Mesothelial cell of epicardium (in vitro differentiated cells): ENCODE measurements at regions not wholly inside any gene's neighbourhood (a gene's known extent, or its start where the extent isn't known, plus 50 kb on each side); places are given as distances from the start of the nearest gene placed in this dataset.

ENCODE experiments used
- DNase-seq, 2 experiments: peaks; one replicate each; pipeline ENCODE4 v3.0.0; 2021; ENCODE audit warnings: low spot score in 2 of 2; ENCODE audit not compliant: unreplicated experiment in 2 of 2
- H3K27ac Mint-ChIP-seq: 2 replicates; pipeline ENCODE4 v1.8.0; 2021; ENCODE audit warnings: mixed read lengths
- H3K27me3 Mint-ChIP-seq: 2 replicates; pipeline ENCODE4 v1.8.0; 2021; ENCODE audit warnings: low read depth, mixed read lengths
- H3K36me3 Mint-ChIP-seq: 2 replicates; pipeline ENCODE4 v1.8.0; 2021; ENCODE audit warnings: mixed read lengths
- H3K4me1 Mint-ChIP-seq: 2 replicates; pipeline ENCODE4 v1.8.0; 2021; ENCODE audit warnings: mixed read lengths
- H3K4me3 Mint-ChIP-seq: 2 replicates; pipeline ENCODE4 v1.8.0; 2021; ENCODE audit warnings: mild to moderate bottlenecking, moderate library complexity, mixed read lengths
- H3K9me3 Mint-ChIP-seq: 2 replicates; pipeline ENCODE4 v1.8.0; 2021; ENCODE audit warnings: mixed read lengths
- CTCF ChIP-seq: fragments of 200-600 bp; sonication (generic); IDR thresholded peaks from one replicate; pipeline ENCODE4 v1.5.0; 2021; ENCODE audit warnings: antibody characterized with exemption; ENCODE audit not compliant: unreplicated experiment

DNA sequence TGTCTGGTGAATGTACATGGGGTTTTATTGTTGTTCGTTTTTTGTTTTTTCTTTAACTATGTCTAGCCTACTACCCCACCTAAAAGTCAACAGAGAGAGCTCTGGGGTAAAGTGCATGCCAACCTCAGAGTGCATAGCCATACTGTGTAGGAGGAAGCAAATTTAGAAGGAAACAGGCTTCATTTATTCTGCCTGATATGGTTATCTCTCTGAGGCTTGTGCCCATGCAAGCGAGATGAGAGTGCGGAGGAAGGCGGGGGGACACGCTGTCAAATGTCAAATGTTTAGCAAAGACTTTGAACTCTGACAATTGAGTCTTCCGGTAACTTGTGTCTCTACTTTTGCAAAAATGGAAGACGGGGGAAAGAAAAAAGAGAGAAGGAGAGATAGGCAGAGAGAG, 295.5 kb downstream of the ETS1 start:
- Mint-ChIP-seq H3K4me1 (peaks cover 26% of the 10 kb centered on the region), H3K27ac (no peak overlapping the region), H3K27me3 (peaks cover 2% of the 10 kb centered on the region), H3K4me3 (no peak overlapping the region), H3K9me3 (no peaks in the 10 kb centered on the region), H3K36me3 (no peaks in the 10 kb centered on the region)
- DNase-seq = no peak
- no peak for TF ChIP-seq CTCF

DNA sequence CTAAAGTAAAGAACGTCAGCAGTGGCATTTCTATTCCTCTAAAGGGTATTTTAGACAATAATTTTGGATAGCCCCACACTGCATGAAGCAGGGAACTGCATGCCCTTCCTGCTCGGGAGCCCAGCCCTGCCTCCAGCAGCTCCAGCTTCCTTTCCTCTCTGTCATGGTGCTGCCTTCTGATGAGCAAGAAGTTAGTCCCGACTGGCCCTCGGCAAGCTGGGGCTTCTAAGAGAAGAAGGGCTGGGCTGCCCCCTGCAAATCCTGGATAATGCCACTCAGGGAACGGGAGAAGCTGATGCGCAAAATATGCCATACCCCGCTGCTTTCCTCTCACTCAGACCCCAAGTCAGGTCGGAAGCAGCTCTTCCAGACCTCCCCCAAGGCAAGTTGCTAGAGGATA, 296.4 kb downstream of the ETS1 start:
- H3K4me1 Mint-ChIP-seq = peaks cover 25% of the 10 kb centered on the region
- H3K27me3 Mint-ChIP-seq = peaks cover 2% of the 10 kb centered on the region
- TF ChIP-seq CTCF = no peak
- no peak overlapping the region for H3K4me3 Mint-ChIP-seq
- DNase-seq = no peak
- no peak overlapping the region for H3K27ac Mint-ChIP-seq
- no peaks in the 10 kb centered on the region for H3K9me3 Mint-ChIP-seq
- H3K36me3 Mint-ChIP-seq = no peaks in the 10 kb centered on the region

- H3K27ac Mint-ChIP-seq = peak overlapping the region; percentile 71
- H3K27me3 Mint-ChIP-seq = peaks cover 2% of the 10 kb centered on the region
- peak; percentile 90 for TF ChIP-seq CTCF
- peak in 1 of 2 experiments; percentile 53 for DNase-seq
- H3K4me3 Mint-ChIP-seq = no peak overlapping the region
- H3K36me3 Mint-ChIP-seq = no peaks in the 10 kb centered on the region
- peaks cover 25% of the 10 kb centered on the region for H3K4me1 Mint-ChIP-seq
- no peaks in the 10 kb centered on the region for H3K9me3 Mint-ChIP-seq
Measured at GRCh38 chr11:128290106-128290840, 297.1 kb downstream of the ETS1 start.

DNA sequence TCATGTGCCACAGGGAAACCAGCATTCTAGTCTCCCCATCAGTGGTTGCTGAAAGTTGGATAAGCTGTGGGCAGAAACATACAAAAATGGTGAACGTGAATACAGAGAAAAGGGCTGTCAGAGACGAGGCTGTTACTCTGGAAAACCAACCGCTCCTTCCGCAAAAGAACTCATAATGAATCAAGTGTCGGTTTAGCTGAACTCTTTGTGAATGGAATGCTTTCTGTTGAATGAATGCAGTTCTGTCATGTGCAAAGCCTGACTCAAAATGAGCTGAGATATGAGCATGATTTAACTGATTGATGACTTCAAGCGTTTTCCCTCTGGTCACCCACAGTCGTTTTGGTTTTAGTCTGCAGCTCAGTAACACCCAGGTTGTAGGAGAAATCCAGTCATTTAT, 298.3 kb downstream of the ETS1 start:
- Mint-ChIP-seq H3K27ac (no peak overlapping the region), H3K4me3 (no peak overlapping the region), H3K27me3 (peaks cover 2% of the 10 kb centered on the region), H3K4me1 (peaks cover 25% of the 10 kb centered on the region), H3K9me3 (no peaks in the 10 kb centered on the region), H3K36me3 (no peaks in the 10 kb centered on the region)
- DNase-seq = no peak
- no peak for TF ChIP-seq CTCF

DNA sequence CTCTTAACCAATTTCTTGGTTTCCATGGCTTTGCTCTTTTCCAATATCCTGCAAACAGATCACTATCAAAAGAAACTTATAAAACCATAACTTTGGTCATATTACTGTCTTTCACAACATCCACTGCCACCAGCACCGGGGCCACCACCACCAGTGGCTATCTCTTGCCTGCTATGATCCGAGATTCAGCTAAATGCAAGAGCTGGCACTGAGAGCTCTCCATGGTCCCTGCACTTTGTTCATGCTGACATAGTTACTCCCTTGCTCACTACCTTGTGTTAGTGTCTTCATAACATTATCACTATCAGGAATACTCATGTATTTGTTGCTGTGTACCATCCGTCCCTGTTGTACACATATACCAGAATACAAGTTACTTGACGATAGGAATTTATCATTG, 299.0 kb downstream of the ETS1 start:
- Mint-ChIP-seq H3K4me3 (no peak overlapping the region), H3K36me3 (no peaks in the 10 kb centered on the region), H3K27ac (no peak overlapping the region), H3K4me1 (peaks cover 25% of the 10 kb centered on the region), H3K9me3 (no peaks in the 10 kb centered on the region), H3K27me3 (peaks cover 2% of the 10 kb centered on the region)
- no peak for DNase-seq
- no peak for TF ChIP-seq CTCF
